ENCODE measurements at regions not wholly inside any gene's neighbourhood (a gene's known extent, or its start where the extent isn't known, plus 50 kb on each side); places are given as distances from the start of the nearest gene placed in this dataset.
A peak's percentile ranks its signal among the peaks of the same experiment; 100 is the strongest.

DNA sequence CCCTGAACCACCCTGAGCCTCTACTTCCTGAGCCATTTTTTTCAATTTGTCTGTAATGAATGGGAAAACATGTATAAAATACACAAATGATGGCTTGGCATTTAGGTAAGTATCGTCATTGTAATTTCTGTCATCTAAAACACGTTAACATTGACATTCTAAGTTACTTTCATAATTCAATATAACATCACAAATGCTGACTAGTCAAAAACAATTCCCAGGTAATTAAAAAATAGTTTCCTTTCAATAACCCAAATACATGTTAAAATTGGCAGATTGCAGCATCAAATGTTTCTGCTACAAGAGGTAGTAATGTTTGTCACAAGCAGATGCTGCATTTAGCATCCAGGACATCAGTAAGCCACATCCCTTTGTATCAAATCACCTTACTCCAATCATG lies 776.4 kb downstream of the KCTD16 start:
- H3K27ac Mint-ChIP-seq, result no peak overlapping the region

DNA sequence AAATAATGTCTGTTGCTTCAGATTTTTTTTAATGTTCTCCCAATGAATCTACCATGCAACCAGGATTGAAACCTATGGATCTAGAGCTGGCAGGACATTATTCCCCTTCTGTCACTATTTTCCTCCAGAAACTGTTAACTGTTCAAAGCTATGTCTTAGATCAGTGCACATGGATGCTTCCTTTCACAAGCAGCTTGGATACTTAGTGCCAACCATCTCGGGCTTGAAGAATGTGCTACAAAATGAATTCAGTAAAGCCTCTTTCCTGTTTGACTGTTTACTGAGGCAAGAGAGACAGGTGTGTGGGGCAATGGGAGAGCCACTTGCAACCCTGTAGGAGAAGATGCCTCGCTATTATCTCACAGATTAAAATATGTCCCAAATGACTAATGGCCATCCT lies 774.8 kb downstream of the KCTD16 start:
- ATAC-seq (replicated peaks) (no peak), DNase-seq (no peak)
- Mint-ChIP-seq H3K27ac (no peak overlapping the region), H3K27me3 (no peaks in the 10 kb centered on the region), H3K36me3 (no peaks in the 10 kb centered on the region), H3K4me1 (no peaks in the 10 kb centered on the region), H3K9me3 (no peaks in the 10 kb centered on the region), H3K4me3 (no peak overlapping the region)

More for the DNA sequence above, 776.4 kb downstream of the KCTD16 start:
- ATAC-seq (replicated peaks), result no peak
- Mint-ChIP-seq H3K4me1 (no peaks in the 10 kb centered on the region), H3K9me3 (no peaks in the 10 kb centered on the region), H3K36me3 (no peaks in the 10 kb centered on the region), H3K27me3 (no peaks in the 10 kb centered on the region), H3K4me3 (no peak overlapping the region)
- no peak for DNase-seq

DNA sequence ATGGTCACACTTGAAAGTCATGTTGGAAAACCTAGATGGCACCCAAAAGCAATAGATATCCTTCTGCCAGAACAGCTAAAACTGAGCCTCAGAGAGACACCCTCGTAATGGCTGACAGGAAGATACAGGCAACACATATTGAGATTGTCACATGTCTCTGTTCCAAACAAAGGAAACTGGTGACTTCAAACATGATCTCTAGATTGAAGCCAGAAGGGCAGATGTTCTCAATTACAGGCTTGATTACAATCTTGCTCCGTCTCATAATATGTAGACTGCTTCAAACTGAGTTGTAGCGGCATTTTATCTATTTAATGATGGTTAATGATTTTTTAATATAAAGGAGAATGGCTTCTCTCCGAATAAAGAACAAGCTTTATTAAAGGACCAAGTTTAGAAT lies 774.3 kb downstream of the KCTD16 start:
- Mint-ChIP-seq H3K9me3 (no peaks in the 10 kb centered on the region), H3K27me3 (no peaks in the 10 kb centered on the region), H3K36me3 (no peaks in the 10 kb centered on the region), H3K27ac (no peak overlapping the region), H3K4me3 (no peak overlapping the region), H3K4me1 (no peaks in the 10 kb centered on the region)
- DNase-seq (no peak), ATAC-seq (replicated peaks) (no peak)

DNA sequence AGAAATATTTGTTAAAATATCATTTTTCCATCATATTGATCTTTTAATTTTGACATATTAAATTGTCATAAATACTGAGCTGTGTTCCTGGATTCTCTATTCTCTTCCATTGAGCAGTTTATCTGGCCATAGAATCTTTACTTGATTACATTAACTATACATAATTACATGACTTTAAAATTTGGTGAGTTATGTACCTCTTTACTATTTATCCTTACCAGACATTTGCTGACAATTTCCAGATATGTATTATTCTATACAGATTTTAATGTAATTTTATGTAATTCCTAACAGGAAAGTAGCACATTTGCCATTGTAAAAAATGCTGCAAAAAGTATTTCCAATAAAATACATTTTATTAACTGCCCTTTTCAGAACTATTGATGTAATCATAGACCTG lies 770.3 kb downstream of the KCTD16 start:
- peaks cover 0 to 10% of the 10 kb centered on the region in 2 donors for H3K9me3 Mint-ChIP-seq
- no peak overlapping the region for H3K27ac Mint-ChIP-seq
- H3K4me3 Mint-ChIP-seq, result no peak overlapping the region
- no peaks in the 10 kb centered on the region for H3K36me3 Mint-ChIP-seq
- H3K4me1 Mint-ChIP-seq, result no peaks in the 10 kb centered on the region
- ATAC-seq (replicated peaks) (no peak), DNase-seq (no peak)
- H3K27me3 Mint-ChIP-seq, result no peaks in the 10 kb centered on the region

DNA sequence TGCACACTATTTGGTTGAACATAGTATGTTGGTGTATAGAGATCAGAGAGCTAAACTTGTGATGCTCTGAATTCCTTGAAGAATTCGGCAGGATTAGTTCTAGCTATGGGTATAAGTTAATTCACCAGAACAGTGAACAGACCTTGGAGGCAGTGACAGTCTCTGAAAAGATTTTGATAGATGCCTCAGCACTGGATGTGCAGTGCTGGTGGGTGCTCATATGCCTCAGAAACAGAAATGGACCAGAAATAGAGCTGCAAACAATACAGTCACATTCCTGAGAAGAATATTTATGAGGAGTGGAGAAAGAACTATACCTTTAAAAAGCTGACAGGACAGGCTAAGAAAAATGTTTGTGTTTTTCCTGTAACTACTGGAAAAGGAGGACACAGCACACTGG lies 747.7 kb downstream of the KCTD16 start:
- ATAC-seq (replicated peaks), result no peak
- no peaks in the 10 kb centered on the region for H3K36me3 Mint-ChIP-seq

DNA sequence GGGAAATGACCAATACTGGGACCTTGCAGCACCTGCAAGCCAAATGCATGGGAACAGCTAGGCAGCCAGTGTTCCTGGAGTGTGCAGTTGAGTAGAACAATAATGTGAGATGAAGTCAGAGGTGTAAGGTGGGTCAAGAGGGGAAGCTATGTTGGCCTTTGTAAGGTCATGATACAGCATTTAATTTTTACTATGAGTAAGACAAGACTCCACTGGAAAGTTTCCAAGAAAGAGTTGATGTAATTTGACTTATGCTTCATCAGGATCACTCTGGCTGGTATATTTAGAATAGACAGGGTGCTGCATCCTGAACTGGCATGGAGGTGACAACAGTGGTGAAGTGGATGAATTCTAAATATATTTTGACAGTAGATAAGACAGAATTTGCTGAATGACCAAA lies 744.8 kb downstream of the KCTD16 start:
- Mint-ChIP-seq H3K9me3 (peaks cover 0 to 2% of the 10 kb centered on the region in 2 donors), H3K4me1 (no peaks in the 10 kb centered on the region), H3K27me3 (no peaks in the 10 kb centered on the region), H3K27ac (no peak overlapping the region), H3K36me3 (no peaks in the 10 kb centered on the region), H3K4me3 (no peak overlapping the region)
- ATAC-seq (replicated peaks), result no peak
- DNase-seq, result no peak

More for the DNA sequence above, 747.7 kb downstream of the KCTD16 start:
- H3K9me3 Mint-ChIP-seq, result no peaks in the 10 kb centered on the region
- H3K27me3 Mint-ChIP-seq, result no peaks in the 10 kb centered on the region
- no peak for DNase-seq
- no peaks in the 10 kb centered on the region for H3K4me1 Mint-ChIP-seq
- H3K27ac Mint-ChIP-seq, result no peak overlapping the region
- no peak overlapping the region for H3K4me3 Mint-ChIP-seq

DNA sequence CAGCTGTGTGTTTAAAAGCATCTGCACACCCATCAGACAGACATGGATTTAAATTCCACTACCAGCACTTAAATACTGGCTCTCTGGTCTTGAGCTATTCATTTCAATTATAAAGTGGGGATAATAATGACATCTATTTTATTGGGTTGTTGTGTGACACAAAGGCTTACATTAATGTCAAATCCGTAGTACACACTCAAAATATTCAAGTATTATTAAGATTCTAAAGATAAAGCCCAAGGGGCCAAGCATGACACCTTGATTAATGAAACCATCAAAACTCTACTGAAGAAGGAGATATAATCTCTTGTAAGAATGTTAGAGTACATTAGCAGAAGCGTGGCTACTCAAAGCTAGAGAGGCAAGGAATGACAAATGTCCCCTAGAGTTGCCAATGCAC lies 743.0 kb downstream of the KCTD16 start:
- no peak for ATAC-seq (replicated peaks)
- no peaks in the 10 kb centered on the region for H3K36me3 Mint-ChIP-seq
- H3K27me3 Mint-ChIP-seq, result no peaks in the 10 kb centered on the region
- no peak for DNase-seq
- no peaks in the 10 kb centered on the region for H3K4me1 Mint-ChIP-seq
- H3K9me3 Mint-ChIP-seq, result peaks cover 0 to 3% of the 10 kb centered on the region in 2 donors
- no peak overlapping the region for H3K27ac Mint-ChIP-seq
- H3K4me3 Mint-ChIP-seq, result no peak overlapping the region

DNA sequence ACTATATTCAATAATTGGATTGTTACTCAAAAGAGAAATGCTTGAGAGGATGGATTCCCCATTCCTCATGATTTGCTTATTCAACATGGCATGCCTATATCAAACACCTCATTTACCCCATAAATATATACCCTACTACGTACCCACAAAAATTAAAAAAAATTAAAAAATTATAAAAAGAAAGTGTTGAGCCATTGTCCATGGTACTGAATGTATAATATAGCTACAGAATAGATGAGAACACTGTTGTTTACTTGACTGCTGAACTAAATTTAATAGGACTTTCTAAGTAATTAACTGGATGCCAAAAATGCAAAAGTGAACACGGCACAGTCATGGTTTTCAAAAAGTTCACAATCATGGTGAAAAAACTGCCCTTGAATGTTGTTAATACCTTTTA lies 725.8 kb downstream of the KCTD16 start:
- Mint-ChIP-seq H3K9me3 (peaks cover 2 to 13% of the 10 kb centered on the region in 2 donors), H3K36me3 (no peaks in the 10 kb centered on the region), H3K27me3 (no peaks in the 10 kb centered on the region), H3K4me3 (no peak overlapping the region), H3K4me1 (no peaks in the 10 kb centered on the region), H3K27ac (no peak overlapping the region)
- DNase-seq, result no peak
- ATAC-seq (replicated peaks), result no peak

DNA sequence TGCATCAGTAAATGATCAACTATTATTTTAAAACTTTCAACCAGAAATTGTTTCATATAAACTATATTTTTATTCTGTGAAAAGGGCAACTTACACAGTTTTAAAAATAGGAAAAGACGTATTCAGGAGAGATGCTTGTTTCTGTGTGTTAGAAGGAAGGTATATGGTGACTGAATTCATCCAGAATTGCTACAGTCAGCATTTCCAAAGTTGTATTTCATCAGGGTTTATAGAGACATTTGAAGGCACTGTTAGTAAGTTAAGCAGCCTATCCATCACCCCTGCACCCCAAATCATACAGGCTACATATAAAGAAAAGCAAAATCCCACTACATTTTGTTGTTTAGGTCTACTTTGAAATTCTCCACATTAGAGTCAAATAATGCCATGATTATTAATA lies 716.0 kb downstream of the KCTD16 start:
- Mint-ChIP-seq H3K27ac (no peak overlapping the region), H3K27me3 (no peaks in the 10 kb centered on the region), H3K4me3 (no peak overlapping the region), H3K36me3 (peaks cover 0 to 2% of the 10 kb centered on the region in 2 donors), H3K4me1 (no peaks in the 10 kb centered on the region), H3K9me3 (peaks cover 0 to 4% of the 10 kb centered on the region in 2 donors)
- no peak for DNase-seq
- ATAC-seq (replicated peaks), result no peak

DNA sequence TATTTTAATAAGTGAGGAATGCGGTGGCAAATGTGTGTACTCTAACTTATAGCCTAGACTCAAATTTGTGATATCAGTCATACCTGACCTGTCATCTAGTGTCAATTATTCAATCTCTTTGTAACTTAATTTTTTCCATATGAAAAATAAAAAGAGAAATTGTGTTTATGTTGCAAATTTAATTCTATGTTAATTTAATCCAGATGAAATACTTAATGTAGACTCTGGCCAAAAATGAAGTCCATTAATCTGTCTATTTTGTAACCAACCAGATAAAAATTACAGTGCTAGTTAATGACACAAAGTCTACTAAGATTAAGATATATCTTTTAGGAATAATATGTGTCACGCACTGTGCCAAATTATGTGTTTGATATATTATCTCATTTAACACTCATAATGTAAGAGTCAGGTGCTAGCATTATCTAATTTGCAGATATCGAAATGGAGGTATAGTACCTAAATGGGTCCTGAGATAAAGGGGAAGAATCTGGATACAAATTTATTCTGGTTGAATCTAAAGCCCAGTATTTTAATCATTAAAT lies 712.1 kb downstream of the KCTD16 start:
- H3K4me3 Mint-ChIP-seq, result no peak overlapping the region
- no peaks in the 10 kb centered on the region for H3K36me3 Mint-ChIP-seq
- no peak for ATAC-seq (replicated peaks)
- no peaks in the 10 kb centered on the region for H3K9me3 Mint-ChIP-seq
- DNase-seq, result no peak
- no peaks in the 10 kb centered on the region for H3K27me3 Mint-ChIP-seq
- H3K27ac Mint-ChIP-seq, result no peak overlapping the region
- no peaks in the 10 kb centered on the region for H3K4me1 Mint-ChIP-seq

DNA sequence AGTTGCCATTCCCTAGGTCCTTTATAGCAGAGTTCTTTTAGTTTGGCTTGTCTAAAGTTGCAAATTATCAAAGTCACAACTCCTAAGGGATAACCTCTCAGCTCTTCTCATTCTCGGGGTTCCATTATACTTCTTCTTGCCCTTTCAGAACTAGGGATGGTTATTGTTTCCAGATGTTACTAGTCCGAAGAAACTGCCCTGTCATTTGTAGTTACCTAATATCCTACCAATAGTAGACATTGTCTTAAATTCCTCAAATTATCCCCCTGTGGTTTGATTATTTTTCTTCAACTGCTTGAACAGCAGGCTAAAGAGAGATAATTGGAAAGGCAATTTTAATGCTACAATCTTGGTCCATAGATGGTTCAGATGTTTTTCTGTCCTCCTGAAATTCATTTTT lies 709.8 kb downstream of the KCTD16 start:
- Mint-ChIP-seq H3K9me3 (peaks cover 1 to 3% of the 10 kb centered on the region in 2 donors), H3K4me3 (no peak overlapping the region), H3K27me3 (peaks cover 0 to 4% of the 10 kb centered on the region in 2 donors), H3K36me3 (no peaks in the 10 kb centered on the region), H3K27ac (no peak overlapping the region), H3K4me1 (no peaks in the 10 kb centered on the region)
- ATAC-seq (replicated peaks), result no peak
- no peak for DNase-seq

DNA sequence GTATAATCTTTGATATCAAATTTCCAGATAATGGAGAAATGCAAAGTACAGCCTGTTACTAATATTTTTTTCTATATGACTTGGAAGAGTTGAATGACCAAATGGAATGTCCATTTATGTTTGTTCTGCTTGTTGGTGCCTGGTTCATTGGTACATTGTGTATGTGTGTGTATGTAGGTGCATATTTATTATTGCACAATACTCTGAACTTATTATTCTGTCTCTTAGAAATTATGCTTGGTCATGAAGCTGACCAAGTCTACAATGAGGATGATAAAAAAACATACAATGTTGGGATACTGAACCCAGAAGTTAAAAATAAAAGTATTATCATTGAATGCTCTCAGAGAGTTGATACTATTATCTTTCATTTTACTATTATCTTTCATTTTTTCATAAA lies 706.3 kb downstream of the KCTD16 start:
- Mint-ChIP-seq H3K4me1 (peaks cover 0 to 2% of the 10 kb centered on the region in 2 donors), H3K27me3 (peaks cover 0 to 4% of the 10 kb centered on the region in 2 donors), H3K27ac (no peak overlapping the region), H3K36me3 (no peaks in the 10 kb centered on the region), H3K9me3 (peaks cover 1 to 3% of the 10 kb centered on the region in 2 donors), H3K4me3 (no peak overlapping the region)
- DNase-seq (no peak), ATAC-seq (replicated peaks) (no peak)

DNA sequence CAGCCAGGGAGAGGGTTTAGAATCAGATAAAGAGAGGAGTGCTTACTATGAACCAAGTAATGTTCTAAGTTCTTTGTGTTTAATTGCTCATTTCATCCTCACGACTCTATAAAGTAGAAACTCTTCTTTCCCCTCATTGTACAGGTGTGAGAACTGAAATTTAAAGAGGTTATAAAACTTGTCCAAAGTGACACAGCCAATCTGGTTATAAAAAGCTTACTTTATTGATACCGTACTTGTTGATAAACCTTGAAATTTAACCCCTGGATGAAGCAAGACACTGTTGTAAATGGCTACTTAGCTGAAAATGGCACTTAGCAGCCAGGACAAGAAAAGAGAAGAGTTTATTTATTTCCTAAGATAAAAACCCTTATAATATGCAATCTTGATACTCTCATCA lies 702.4 kb downstream of the KCTD16 start:
- ATAC-seq (replicated peaks) (no peak), DNase-seq (no peak)
- Mint-ChIP-seq H3K27ac (no peak overlapping the region), H3K4me3 (no peak overlapping the region), H3K27me3 (peaks cover 0 to 12% of the 10 kb centered on the region in 2 donors), H3K9me3 (peaks cover 1 to 3% of the 10 kb centered on the region in 2 donors), H3K36me3 (no peaks in the 10 kb centered on the region), H3K4me1 (peaks cover 0 to 2% of the 10 kb centered on the region in 2 donors)

DNA sequence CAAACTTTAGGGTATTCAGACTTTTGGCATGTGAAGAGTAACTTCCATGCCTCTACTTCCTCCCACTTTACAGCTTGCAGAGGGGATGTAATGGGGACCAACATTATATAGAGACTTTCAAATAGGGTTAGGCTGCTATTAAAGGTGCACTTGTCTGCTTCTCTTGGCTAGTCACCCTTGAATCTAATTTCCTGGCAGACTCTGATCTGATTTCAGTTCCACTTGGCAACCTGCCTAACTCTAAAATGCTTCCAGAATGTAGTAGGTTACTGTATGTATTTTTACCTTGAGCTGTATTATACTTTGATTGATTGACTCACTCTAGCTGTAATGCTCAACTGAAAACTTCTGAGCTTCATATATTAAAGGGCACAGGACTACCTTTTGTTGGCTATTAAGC lies 693.4 kb downstream of the KCTD16 start:
- Mint-ChIP-seq H3K4me1 (peaks cover 14% of the 10 kb centered on the region in 2 donors), H3K9me3 (peaks cover 0 to 2% of the 10 kb centered on the region in 2 donors), H3K27me3 (peaks cover 9 to 24% of the 10 kb centered on the region in 2 donors), H3K36me3 (no peaks in the 10 kb centered on the region), H3K27ac (no peak overlapping the region), H3K4me3 (no peak overlapping the region)
- peak; percentile 4 for DNase-seq
- ATAC-seq (replicated peaks), result peak; percentile 83 to 89

DNA sequence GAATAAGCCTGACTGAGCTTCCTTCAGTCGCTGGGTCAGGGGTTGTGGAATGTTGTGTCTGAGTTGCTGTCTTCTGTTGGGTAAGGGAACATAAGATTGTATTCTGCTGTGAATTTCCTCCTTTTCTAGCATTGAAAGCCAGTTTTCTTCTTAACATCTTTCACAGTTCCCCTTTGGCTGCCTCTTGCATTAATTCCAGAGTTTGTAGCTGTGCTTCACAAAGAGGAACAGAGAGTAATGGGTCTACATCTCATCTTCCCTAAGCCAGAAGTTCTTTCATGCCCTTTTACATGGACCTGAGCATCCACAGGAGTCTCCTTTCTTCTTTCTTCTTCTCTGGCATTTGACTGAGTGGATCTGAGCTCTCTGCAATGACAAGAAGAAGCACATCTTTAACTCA lies 686.8 kb downstream of the KCTD16 start:
- ATAC-seq (replicated peaks) (peak; percentile 76 to 84), DNase-seq (no peak)
- Mint-ChIP-seq H3K36me3 (no peaks in the 10 kb centered on the region), H3K27ac (no peak overlapping the region), H3K4me3 (no peak overlapping the region), H3K4me1 (peaks cover 7 to 12% of the 10 kb centered on the region in 2 donors), H3K9me3 (no peaks in the 10 kb centered on the region), H3K27me3 (peaks cover 4 to 15% of the 10 kb centered on the region in 2 donors)

DNA sequence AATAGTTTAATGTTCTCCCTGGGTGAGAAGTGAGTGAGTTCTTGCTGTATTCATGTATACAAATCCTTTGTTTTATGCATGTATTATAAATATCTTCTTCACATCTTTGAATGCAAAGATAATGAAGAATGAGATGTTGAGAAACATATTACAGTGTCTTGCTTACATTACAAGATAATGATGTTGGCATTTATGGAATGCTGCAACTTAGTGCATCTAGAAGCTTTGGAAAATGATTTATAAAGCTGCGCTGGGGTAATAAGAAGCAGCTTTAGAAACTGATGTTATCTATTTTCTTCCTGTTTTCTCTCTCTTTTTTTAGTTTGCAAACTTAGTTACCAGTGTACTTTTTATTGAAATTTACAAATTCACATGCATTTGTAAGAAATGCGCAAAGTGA lies 673.4 kb downstream of the KCTD16 start:
- H3K4me1 Mint-ChIP-seq, result no peaks in the 10 kb centered on the region
- H3K4me3 Mint-ChIP-seq, result no peak overlapping the region
- no peaks in the 10 kb centered on the region for H3K36me3 Mint-ChIP-seq
- ATAC-seq (replicated peaks) (no peak), DNase-seq (no peak)
- H3K27ac Mint-ChIP-seq, result no peak overlapping the region
- H3K27me3 Mint-ChIP-seq, result peaks cover 0 to 4% of the 10 kb centered on the region in 2 donors
- H3K9me3 Mint-ChIP-seq, result peaks cover 0 to 6% of the 10 kb centered on the region in 2 donors
